HepG2 (cell line): ENCODE measurements at regions not wholly inside any gene's neighbourhood (a gene's known extent, or its start where the extent isn't known, plus 50 kb on each side); places are given as distances from the start of the nearest gene placed in this dataset.

Experiments
- CBX2 ChIP-seq, 2 experiments: fragments of 200-600 bp in 1 of 2; sonication (generic); formaldehyde crosslinking in 1 of 2; IDR thresholded peaks; 2 replicates each; pipeline versions ENCODE4 v1.7.0 to v1.8.1; 2018 to 2022; ENCODE audit warnings: low read depth in 2 of 2, low read length in 1 of 2, mild to moderate bottlenecking in 1 of 2, missing genetic modification reagents in 1 of 2
- CREB1 ChIP-seq, 2 experiments: fragments of 450-650 bp in 1 of 2; IDR thresholded peaks; 2 replicates each; pipeline ENCODE4 v1.6.1; 2016 to 2017; ENCODE audit warnings: control low read depth in 1 of 2, mild to moderate bottlenecking in 1 of 2, missing compliant biosample characterization in 1 of 2, missing genetic modification characterization in 1 of 2
- KLF12 ChIP-seq: sonication (generic); formaldehyde crosslinking; IDR thresholded peaks from 2 replicates; pipeline ENCODE4 v1.4.0; 2020; ENCODE audit warnings: missing genetic modification reagents, borderline replicate concordance
- KLF13 ChIP-seq: sonication (generic); formaldehyde crosslinking; IDR thresholded peaks from 2 replicates; pipeline ENCODE4 v1.4.0; 2020; ENCODE audit warnings: mild to moderate bottlenecking, missing genetic modification reagents
- MTF1 ChIP-seq: sonication (generic); formaldehyde crosslinking; IDR thresholded peaks from 2 replicates; pipeline ENCODE4 v1.5.0; 2020; ENCODE audit warnings: missing genetic modification reagents
- NFE2 ChIP-seq: sonication (generic); formaldehyde crosslinking; IDR thresholded peaks from 2 replicates; pipeline ENCODE4 v1.4.0; 2020; ENCODE audit warnings: missing genetic modification reagents
- ZNF318 ChIP-seq: sonication (generic); formaldehyde crosslinking; IDR thresholded peaks from 2 replicates; pipeline ENCODE4 v1.4.0; 2020; ENCODE audit warnings: mild to moderate bottlenecking, missing genetic modification reagents
- ZNF704 ChIP-seq: sonication (generic); formaldehyde crosslinking; IDR thresholded peaks from 2 replicates; pipeline ENCODE4 v1.8.1; 2023; ENCODE audit warnings: mild to moderate bottlenecking, inconsistent platforms, moderate library complexity, missing genetic modification reagents, borderline replicate concordance
- TF ChIP-seq, protein P1 (sequence below): sonication (generic); formaldehyde crosslinking; IDR thresholded peaks from 2 replicates; pipeline ENCODE4 v1.4.0; 2020; ENCODE audit warnings: low read depth, missing genetic modification reagents

DNA sequence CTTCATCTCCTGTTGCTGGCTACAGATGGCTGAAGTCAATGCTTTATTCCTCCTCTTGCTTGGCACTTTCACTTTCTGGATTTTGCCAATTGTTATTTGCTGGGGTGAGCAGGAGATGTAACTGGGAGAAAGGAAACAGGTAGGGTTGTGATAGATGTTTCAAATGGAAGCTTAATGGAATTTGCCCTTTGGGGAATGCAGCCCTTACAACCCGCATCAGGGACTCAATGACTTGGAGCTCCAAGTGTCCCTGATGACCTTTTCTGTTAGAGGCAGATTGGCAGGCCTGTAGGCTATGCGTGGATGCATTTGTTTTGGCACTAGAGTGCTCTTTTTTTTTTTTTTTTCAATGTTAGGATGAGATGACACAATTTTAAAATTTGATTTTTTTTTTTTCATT lies 219.9 kb upstream of the GLRA1 start (continued):
- TF ChIP-seq ZNF318 (CRISPR knock-in tag) (no peak), KLF12 (CRISPR knock-in tag) (no peak), KLF13 (CRISPR knock-in tag) (no peak), ZNF704 (CRISPR knock-in tag) (no peak), MTF1 (CRISPR knock-in tag) (no peak), CREB1 (IDR thresholded peaks at IDR 0.05) (no peak), CREB1 (CRISPR knock-in tag; IDR thresholded peaks at IDR 0.05) (no peak), CBX2 (IDR thresholded peaks at IDR 0.05; ENCODE audit: low read depth, low read length) (no peak), CBX2 (CRISPR knock-in tag; IDR thresholded peaks at IDR 0.05; ENCODE audit: low read depth) (no peak), NFE2 (CRISPR knock-in tag) (no peak)
- TF ChIP-seq, protein P1, sequence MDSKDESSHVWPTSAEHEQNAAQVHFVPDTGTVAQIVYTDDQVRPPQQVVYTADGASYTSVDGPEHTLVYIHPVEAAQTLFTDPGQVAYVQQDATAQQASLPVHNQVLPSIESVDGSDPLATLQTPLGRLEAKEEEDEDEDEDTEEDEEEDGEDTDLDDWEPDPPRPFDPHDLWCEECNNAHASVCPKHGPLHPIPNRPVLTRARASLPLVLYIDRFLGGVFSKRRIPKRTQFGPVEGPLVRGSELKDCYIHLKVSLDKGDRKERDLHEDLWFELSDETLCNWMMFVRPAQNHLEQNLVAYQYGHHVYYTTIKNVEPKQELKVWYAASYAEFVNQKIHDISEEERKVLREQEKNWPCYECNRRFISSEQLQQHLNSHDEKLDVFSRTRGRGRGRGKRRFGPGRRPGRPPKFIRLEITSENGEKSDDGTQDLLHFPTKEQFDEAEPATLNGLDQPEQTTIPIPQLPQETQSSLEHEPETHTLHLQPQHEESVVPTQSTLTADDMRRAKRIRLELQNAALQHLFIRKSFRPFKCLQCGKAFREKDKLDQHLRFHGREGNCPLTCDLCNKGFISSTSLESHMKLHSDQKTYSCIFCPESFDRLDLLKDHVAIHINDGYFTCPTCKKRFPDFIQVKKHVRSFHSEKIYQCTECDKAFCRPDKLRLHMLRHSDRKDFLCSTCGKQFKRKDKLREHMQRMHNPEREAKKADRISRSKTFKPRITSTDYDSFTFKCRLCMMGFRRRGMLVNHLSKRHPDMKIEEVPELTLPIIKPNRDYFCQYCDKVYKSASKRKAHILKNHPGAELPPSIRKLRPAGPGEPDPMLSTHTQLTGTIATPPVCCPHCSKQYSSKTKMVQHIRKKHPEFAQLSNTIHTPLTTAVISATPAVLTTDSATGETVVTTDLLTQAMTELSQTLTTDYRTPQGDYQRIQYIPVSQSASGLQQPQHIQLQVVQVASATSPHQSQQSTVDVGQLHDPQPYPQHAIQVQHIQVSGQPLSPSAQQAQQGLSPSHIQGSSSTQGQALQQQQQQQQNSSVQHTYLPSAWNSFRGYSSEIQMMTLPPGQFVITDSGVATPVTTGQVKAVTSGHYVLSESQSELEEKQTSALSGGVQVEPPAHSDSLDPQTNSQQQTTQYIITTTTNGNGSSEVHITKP (CRISPR knock-in tag): no peak
